Panc1 (cell line): ENCODE measurements at regions not wholly inside any gene's neighbourhood (a gene's known extent, or its start where the extent isn't known, plus 50 kb on each side); places are given as distances from the start of the nearest gene placed in this dataset.

ENCODE experiments used
- ATAC-seq: fragments of 200-7000 bp; cut with Tn5 transposase; 2 replicates; pipeline ENCODE4 v1.9.1; 2020; ENCODE audit warnings: mild to moderate bottlenecking, moderate library complexity
- BruUV-seq: library from RNA; stranded (reverse); fragments of 400-500 nt; replicated peaks from 2 replicates; lab custom pipeline; 2021; lab: Mats Ljungman, UMichigan
- CTCF ChIA-PET: fragments of 300-600 bp; sonication (Branson Sonifier 250); formaldehyde crosslinking; loops from one replicate; lab custom pipeline; 2022; ENCODE audit warnings: antibody characterized with exemption; lab: Charles Lee
- POLR2A ChIA-PET: fragments of 300-600 bp; sonication (Branson Sonifier 250); formaldehyde crosslinking; loops from one replicate; lab custom pipeline; 2022; ENCODE audit warnings: antibody characterized with exemption; lab: Charles Lee
- DNase-seq: peaks from one replicate; pipeline ENCODE4 v3.0.0-alpha.2; 2010; ENCODE audit warnings: low read depth, low spot score
- H3K27ac ChIP-seq: 2 replicates; pipeline ENCODE4 v1.5.1; 2011; ENCODE audit warnings: mild to moderate bottlenecking, low read length, inconsistent platforms
- H3K27me3 ChIP-seq: fragments of 200-500 bp; sonication (Bioruptor generic); 2 replicates; pipeline ENCODE4 v1.6.0; 2014; ENCODE audit warnings: low read length, inconsistent platforms; ENCODE audit not compliant: control insufficient read depth, insufficient read depth
- H3K36me3 ChIP-seq: fragments of 200-500 bp; sonication (Bioruptor generic); 2 replicates; pipeline ENCODE4 v1.5.1; 2014; ENCODE audit warnings: inconsistent platforms, mild to moderate bottlenecking, low read length, moderate library complexity; ENCODE audit not compliant: control insufficient read depth, insufficient read depth
- H3K4me1 ChIP-seq: 2 replicates; pipeline ENCODE4 v1.5.1; 2011; ENCODE audit warnings: inconsistent platforms, mild to moderate bottlenecking, low read length, moderate library complexity; ENCODE audit not compliant: control insufficient read depth, insufficient read depth
- H3K4me3 ChIP-seq, 2 experiments: 2 replicates each; pipeline ENCODE4 v1.5.1; 2011 to 2012; ENCODE audit warnings: low read depth in 2 of 2, low read length in 2 of 2, mild to moderate bottlenecking in 2 of 2, inconsistent platforms in 1 of 2, moderate library complexity in 1 of 2
- H3K9me3 ChIP-seq: fragments of 200-500 bp; sonication (Bioruptor generic); 2 replicates; pipeline ENCODE4 v1.5.1; 2014; ENCODE audit warnings: low read depth, mild to moderate bottlenecking, inconsistent platforms, low read length, moderate library complexity; ENCODE audit not compliant: control insufficient read depth, insufficient read depth
- POLR2AphosphoS5 ChIP-seq: IDR thresholded peaks from 2 replicates; pipeline ENCODE4 v1.6.1; 2012; ENCODE audit warnings: mild to moderate bottlenecking, low read depth, low read length, moderate library complexity
- SIN3A ChIP-seq: IDR thresholded peaks from 2 replicates; pipeline ENCODE4 v1.6.1; 2012; ENCODE audit warnings: low read depth, mild to moderate bottlenecking, low read length, moderate library complexity, borderline replicate concordance; ENCODE audit not compliant: insufficient read depth
- TCF7L2 ChIP-seq: IDR thresholded peaks from 2 replicates; pipeline ENCODE4 v1.6.1; 2011; ENCODE audit warnings: mild to moderate bottlenecking, low read depth, low read length, inconsistent platforms
- in situ Hi-C: cut with HindIII; loops from 2 replicates; pipeline ENCODE4 v1.10.0; 2016; ENCODE audit warnings: low sequenced_read_pairs, low pct_unique_long_range_greater_than_20kb
- intact Hi-C: fragments of 100-400 bp; cut with micrococcal nuclease; formaldehyde crosslinking; loops from one replicate; pipeline ENCODE4 v1.10.0; 2022; ENCODE audit not compliant: unreplicated experiment
- TF ChIP-seq, protein P1 (sequence below), 2 experiments: IDR thresholded peaks; 2 replicates each; pipeline ENCODE4 v1.6.1; 2011 to 2012; ENCODE audit warnings: low read depth in 2 of 2, control low read depth in 1 of 2, low read length in 1 of 2, mild to moderate bottlenecking in 1 of 2, moderate library complexity in 1 of 2; ENCODE audit not compliant: insufficient read depth in 1 of 2
- TF ChIP-seq, protein P2 (sequence below): fragments of 450-650 bp; IDR thresholded peaks from 2 replicates; pipeline ENCODE4 v1.5.1; 2017; ENCODE audit warnings: mild to moderate bottlenecking

DNA sequence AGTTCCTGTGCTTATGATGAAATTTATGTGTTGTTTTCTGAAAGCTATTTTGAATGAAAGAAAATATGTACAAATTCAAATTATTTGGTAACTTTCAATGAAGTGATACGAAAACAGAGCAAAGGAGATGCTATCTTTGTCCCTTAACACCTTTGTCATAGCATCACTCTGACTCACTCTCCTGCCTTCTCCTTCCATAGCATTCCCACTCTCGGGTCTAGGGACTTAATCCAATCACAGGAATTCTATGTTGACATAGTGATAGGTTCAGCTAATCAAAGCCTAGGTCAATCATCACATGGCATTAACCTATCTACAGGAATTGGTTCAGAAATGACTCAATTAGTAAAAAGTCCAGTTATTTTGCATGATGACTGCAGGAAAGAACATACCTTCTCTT lies 464.7 kb upstream of the RORB start:
- ChIA-PET POLR2A (no interaction called here), CTCF (no interaction called here)
- DNase-seq (no peak), ATAC-seq (no peak)
- Histone ChIP-seq H3K27ac (no peak overlapping the region), H3K36me3 (no peaks in the 10 kb centered on the region), H3K9me3 (no peaks in the 10 kb centered on the region), H3K27me3 (no peaks in the 10 kb centered on the region), H3K4me1 (no peaks in the 10 kb centered on the region), H3K4me3 (no peak overlapping the region)
- in situ Hi-C loops, result no loop called here
- TF ChIP-seq POLR2AphosphoS5 (no peak), SIN3A (no peak), TCF7L2 (no peak)
- TF ChIP-seq, protein P1, sequence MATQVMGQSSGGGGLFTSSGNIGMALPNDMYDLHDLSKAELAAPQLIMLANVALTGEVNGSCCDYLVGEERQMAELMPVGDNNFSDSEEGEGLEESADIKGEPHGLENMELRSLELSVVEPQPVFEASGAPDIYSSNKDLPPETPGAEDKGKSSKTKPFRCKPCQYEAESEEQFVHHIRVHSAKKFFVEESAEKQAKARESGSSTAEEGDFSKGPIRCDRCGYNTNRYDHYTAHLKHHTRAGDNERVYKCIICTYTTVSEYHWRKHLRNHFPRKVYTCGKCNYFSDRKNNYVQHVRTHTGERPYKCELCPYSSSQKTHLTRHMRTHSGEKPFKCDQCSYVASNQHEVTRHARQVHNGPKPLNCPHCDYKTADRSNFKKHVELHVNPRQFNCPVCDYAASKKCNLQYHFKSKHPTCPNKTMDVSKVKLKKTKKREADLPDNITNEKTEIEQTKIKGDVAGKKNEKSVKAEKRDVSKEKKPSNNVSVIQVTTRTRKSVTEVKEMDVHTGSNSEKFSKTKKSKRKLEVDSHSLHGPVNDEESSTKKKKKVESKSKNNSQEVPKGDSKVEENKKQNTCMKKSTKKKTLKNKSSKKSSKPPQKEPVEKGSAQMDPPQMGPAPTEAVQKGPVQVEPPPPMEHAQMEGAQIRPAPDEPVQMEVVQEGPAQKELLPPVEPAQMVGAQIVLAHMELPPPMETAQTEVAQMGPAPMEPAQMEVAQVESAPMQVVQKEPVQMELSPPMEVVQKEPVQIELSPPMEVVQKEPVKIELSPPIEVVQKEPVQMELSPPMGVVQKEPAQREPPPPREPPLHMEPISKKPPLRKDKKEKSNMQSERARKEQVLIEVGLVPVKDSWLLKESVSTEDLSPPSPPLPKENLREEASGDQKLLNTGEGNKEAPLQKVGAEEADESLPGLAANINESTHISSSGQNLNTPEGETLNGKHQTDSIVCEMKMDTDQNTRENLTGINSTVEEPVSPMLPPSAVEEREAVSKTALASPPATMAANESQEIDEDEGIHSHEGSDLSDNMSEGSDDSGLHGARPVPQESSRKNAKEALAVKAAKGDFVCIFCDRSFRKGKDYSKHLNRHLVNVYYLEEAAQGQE (IDR thresholded peaks at IDR 0.05; ENCODE audit: insufficient read depth in 1 of 2, low read depth in 2 of 2, low read length in 1 of 2), result no peak
- TF ChIP-seq, protein P2, sequence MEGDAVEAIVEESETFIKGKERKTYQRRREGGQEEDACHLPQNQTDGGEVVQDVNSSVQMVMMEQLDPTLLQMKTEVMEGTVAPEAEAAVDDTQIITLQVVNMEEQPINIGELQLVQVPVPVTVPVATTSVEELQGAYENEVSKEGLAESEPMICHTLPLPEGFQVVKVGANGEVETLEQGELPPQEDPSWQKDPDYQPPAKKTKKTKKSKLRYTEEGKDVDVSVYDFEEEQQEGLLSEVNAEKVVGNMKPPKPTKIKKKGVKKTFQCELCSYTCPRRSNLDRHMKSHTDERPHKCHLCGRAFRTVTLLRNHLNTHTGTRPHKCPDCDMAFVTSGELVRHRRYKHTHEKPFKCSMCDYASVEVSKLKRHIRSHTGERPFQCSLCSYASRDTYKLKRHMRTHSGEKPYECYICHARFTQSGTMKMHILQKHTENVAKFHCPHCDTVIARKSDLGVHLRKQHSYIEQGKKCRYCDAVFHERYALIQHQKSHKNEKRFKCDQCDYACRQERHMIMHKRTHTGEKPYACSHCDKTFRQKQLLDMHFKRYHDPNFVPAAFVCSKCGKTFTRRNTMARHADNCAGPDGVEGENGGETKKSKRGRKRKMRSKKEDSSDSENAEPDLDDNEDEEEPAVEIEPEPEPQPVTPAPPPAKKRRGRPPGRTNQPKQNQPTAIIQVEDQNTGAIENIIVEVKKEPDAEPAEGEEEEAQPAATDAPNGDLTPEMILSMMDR, result no peak
- intact Hi-C loops, result no loop called here
- BruUV-seq, result no TSS peak

DNA sequence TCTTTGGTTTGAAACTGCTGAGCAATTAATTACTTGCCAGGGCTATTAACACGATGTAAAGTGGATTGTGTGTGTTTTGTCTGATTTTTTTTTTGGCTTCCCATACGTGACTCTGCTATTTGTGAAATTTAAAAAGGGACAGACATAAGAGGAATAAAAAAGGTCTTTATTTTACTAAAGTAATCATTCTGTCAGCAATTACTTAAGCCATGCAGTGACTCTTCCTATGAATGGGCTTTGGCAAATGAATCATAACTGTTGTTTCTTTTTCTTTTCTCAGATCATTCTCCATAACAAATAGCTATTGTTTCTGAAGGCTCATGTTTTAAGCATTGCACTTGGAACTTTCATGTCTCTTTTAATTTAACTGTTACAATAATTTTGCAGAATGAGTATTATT lies 461.3 kb upstream of the RORB start:
- Histone ChIP-seq H3K27me3 (no peaks in the 10 kb centered on the region), H3K4me1 (no peaks in the 10 kb centered on the region), H3K27ac (no peak overlapping the region), H3K4me3 (no peak overlapping the region), H3K9me3 (no peaks in the 10 kb centered on the region), H3K36me3 (no peaks in the 10 kb centered on the region)
- intact Hi-C loops (no loop called here), in situ Hi-C loops (no loop called here)
- DNase-seq (no peak), ATAC-seq (no peak)
- ChIA-PET CTCF (no interaction called here), POLR2A (no interaction called here)
- BruUV-seq, result no TSS peak
- TF ChIP-seq POLR2AphosphoS5 (no peak), SIN3A (no peak), TCF7L2 (no peak)
- TF ChIP-seq, protein P1 (IDR thresholded peaks at IDR 0.05; ENCODE audit: insufficient read depth in 1 of 2, low read depth in 2 of 2, low read length in 1 of 2), result no peak
- TF ChIP-seq, protein P2, result no peak
